ENCODE measurements at regions not wholly inside any gene's neighbourhood (a gene's known extent, or its start where the extent isn't known, plus 50 kb on each side); places are given as distances from the start of the nearest gene placed in this dataset.

GRCh38 chr6:150549674-150550101 is 50.0 kb upstream of the PLEKHG1 start:
- Histone ChIP-seq H3K9me3 (no peaks in the 10 kb centered on the region), H3K27ac (no peak overlapping the region), H3K27me3 (no peaks in the 10 kb centered on the region), H3K4me3 (no peak overlapping the region), H3K4me1 (no peaks in the 10 kb centered on the region), H3K9ac (ENCODE audit: low read depth in 2 of 2, low read length in 2 of 2) (no peak overlapping the region), H3K36me3 (no peaks in the 10 kb centered on the region)
- intact Hi-C loops (cut with DNase I): no loop called here
- no peak for DNase-seq
- no peak for TF ChIP-seq CTCF (IDR thresholded peaks at IDR 0.05)
